ENCODE measurements at regions not wholly inside any gene's neighbourhood (a gene's known extent, or its start where the extent isn't known, plus 50 kb on each side); places are given as distances from the start of the nearest gene placed in this dataset.

DNA sequence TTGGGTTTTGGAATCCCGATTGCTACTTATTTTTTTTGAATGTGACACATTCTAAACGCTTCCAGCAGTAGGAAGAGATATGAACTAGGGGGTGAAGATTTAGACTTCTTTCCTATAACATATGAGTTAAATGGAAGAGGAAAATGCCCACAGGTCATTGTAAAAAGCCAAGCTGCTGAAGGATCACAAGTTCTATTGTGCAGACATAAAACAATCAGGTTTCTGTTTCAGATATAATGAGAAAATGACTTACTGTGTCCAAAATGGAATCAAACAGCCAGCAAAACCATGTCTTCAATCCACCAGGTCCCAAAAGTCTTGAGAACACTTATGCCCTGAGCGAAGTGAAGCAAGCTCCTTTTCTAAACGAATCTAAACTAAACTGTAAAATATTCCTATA is 157.0 kb upstream of the SOX9 start:
- TF ChIP-seq CTCF (conservative IDR thresholded peaks at IDR 0.05 in 1 of 2, IDR thresholded peaks at IDR 0.05 in 1 of 2; ENCODE audit: extremely low read depth in 1 of 2, insufficient read depth in 1 of 2, low read depth in 1 of 2, low read length in 2 of 2) (no peak), EZH2 (IDR thresholded peaks at IDR 0.05; ENCODE audit: borderline replicate concordance, low read length) (no peak)

Data from mammary epithelial cell (primary cell).